ENCODE measurements at regions not wholly inside any gene's neighbourhood (a gene's known extent, or its start where the extent isn't known, plus 50 kb on each side); places are given as distances from the start of the nearest gene placed in this dataset.

GRCh38 chr1:103461161-103462105 lies 64.1 kb upstream of the RNPC3 start:
- TF ChIP-seq CTCF (conservative IDR thresholded peaks at IDR 0.05 in 1 of 2, IDR thresholded peaks at IDR 0.05 in 1 of 2; ENCODE audit: low read depth in 1 of 2, low read length in 2 of 2) (peak in 1 of 2 donors; percentile 42), EZH2 (IDR thresholded peaks at IDR 0.05; ENCODE audit: low read length, missing control alignments) (no peak)
